IMR-90 (cell line): ENCODE measurements at regions not wholly inside any gene's neighbourhood (a gene's known extent, or its start where the extent isn't known, plus 50 kb on each side); places are given as distances from the start of the nearest gene placed in this dataset.

Experiments
- BHLHE40 ChIP-seq: fragments of 150-350 bp; IDR thresholded peaks from 2 replicates; pipeline ENCODE4 v1.6.1; 2016; ENCODE audit warnings: mild to moderate bottlenecking, low read depth, low read length
- CEBPB ChIP-seq: IDR thresholded peaks from 2 replicates; pipeline ENCODE4 v1.6.1; 2012; ENCODE audit warnings: low read depth, low read length, improper control_type of control experiment
- POLR2A ChIP-seq: IDR thresholded peaks from 2 replicates; pipeline ENCODE4 v1.6.1; 2012; ENCODE audit warnings: mild to moderate bottlenecking, low read depth, low read length
- TF ChIP-seq, protein P1 (sequence below): conservative IDR thresholded peaks from 2 replicates; pipeline ENCODE4 v1.5.1; 2012; ENCODE audit warnings: mild to moderate bottlenecking, low read depth, low read length, improper control_type of control experiment

GRCh38 chr11:32526760-32527159 lies 56.9 kb upstream of the EIF3M start:
- TF ChIP-seq POLR2A, result no peak
- TF ChIP-seq BHLHE40, result no peak
- TF ChIP-seq, protein P1, sequence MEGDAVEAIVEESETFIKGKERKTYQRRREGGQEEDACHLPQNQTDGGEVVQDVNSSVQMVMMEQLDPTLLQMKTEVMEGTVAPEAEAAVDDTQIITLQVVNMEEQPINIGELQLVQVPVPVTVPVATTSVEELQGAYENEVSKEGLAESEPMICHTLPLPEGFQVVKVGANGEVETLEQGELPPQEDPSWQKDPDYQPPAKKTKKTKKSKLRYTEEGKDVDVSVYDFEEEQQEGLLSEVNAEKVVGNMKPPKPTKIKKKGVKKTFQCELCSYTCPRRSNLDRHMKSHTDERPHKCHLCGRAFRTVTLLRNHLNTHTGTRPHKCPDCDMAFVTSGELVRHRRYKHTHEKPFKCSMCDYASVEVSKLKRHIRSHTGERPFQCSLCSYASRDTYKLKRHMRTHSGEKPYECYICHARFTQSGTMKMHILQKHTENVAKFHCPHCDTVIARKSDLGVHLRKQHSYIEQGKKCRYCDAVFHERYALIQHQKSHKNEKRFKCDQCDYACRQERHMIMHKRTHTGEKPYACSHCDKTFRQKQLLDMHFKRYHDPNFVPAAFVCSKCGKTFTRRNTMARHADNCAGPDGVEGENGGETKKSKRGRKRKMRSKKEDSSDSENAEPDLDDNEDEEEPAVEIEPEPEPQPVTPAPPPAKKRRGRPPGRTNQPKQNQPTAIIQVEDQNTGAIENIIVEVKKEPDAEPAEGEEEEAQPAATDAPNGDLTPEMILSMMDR, result no peak
- no peak for TF ChIP-seq CEBPB
